HT-29 (cell line): ENCODE measurements at regions not wholly inside any gene's neighbourhood (a gene's known extent, or its start where the extent isn't known, plus 50 kb on each side); places are given as distances from the start of the nearest gene placed in this dataset.

Source experiments
- DNase-seq: peaks from one replicate; pipeline ENCODE4 v3.0.0-alpha.2; 2015; ENCODE audit warnings: low spot score

DNA sequence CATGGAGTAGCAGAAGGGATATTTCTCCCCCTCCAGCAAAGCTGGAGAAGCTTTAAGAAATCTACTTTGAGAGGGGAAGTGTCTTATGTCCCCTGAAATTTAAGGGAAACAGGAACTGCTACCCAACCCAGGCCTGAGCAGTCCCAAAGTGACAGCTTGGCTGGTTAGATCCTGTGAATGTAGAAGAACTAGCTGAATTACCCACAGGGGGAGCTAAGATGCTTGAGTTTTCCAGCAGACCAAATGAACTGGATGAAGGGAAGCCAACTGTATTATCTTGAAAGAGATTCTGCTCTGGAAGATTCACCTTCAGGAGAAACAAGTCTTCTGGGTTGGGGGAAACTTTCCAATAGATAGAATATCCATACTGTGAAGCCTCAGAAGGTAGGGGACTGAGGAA is 303.3 kb upstream of the MMS22L start:
- peak; percentile 7 for DNase-seq

DNA sequence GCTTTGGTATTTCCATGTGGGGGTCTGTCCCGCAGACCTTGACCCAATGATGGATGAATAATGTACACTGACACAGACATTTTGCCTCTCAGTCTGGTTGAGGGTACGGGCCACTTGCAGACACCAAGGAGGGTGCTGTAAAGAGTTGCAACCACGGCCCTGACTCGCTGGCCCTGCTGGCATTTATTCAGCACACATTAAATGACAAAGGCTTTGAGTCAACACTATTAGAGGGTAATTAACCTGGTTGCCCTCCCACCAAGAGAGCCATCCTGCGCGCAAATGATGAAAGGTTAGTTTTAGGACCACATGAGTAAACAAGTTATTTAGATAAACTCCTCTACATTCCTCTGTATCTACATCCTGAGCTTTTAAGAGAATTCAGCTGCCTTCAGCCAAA is 308.9 kb upstream of the MMS22L start:
- DNase-seq = no peak

DNA sequence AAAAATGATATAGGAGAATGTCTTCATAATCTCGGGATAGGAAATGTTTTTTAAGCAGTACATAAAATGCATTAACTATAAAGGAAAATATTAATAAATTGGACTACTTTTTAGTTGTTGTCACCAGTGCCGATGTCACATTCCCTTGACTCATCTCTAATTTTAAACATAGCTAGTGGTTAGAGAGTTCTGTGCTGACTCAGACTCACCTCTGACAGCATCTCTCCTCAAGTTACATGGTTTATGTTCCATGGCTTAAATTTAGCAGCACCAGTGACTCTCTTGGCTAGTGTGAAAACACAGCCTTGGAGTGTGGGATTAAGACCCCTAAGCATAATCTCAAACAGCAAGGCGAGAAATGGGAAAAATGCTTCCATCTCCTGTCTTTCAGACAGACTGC is 311.8 kb upstream of the MMS22L start:
- no peak for DNase-seq

DNA sequence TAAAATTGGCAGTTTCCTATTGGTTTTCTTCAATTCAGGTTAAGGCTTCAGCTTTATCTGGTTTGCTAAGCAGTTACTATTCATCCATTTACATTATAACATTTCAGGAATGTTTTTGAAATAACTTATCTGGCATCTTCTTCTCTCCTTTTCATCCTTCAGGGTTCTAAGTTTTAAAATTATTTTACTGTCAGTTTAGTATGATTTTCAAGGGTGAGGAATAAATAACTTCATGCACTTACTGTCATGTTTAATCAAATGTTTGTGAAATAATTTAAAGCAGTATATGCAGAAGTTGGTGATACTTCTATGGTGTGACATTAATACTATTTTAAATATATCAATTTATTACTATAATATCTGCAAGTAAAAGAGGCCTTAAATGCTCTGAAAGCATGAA is 338.1 kb upstream of the MMS22L start:
- no peak for DNase-seq

DNA sequence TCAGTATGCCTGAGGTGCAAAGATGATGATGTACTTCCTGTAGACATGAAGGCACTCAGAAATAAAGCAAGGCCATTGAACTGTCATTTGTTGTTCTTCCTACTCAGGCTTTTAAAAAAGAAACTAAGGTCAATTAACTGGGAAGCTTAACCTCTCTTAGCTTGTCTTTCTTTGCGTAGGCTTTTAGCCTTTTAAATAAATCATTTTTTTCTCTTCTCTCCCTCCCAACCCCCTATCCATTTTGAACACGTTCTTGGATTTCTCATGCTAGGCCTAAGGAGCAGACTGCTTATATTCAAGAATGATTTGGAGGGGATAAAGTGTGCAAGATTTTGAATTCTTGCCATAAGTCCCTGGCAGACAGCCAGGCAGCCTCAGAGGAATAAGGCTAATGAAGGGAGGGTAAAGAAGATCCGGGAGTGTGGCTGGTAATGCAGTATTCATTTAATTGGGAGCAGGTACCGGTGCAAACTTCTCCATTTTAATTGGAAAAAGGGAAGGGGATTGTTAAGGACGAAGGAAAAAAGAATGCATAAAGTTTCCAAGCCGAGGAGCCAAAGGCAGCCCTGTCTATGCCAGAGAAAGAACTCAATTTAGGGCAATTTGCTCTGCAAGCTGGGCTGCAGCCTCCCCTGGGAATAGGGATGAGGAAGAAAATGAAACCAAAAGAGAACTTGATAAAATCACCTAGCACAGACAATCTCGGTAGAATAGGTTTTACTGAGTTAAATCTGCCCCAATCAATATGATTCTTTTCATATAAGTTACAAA is 343.8 kb upstream of the MMS22L start:
- no peak for DNase-seq

DNA sequence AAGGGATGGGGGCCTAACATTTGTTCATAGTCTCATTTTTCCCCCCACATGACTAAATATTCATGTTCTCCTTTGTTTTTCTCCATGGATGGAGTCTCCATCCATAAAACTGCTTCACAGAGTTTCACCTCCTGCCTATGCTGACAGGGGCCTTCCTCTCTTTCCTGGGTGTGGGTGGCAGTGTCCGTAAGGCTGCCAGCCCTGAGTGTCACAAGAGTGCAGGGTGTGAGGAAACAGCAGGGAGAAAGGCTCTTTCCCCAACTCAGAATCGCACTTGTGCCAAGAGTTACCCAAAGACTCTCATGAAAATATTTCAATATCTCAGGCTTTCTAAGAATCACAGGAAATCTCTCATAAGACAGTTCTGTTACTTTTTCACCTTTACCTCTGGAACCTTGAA is 346.2 kb upstream of the MMS22L start:
- DNase-seq = no peak

DNA sequence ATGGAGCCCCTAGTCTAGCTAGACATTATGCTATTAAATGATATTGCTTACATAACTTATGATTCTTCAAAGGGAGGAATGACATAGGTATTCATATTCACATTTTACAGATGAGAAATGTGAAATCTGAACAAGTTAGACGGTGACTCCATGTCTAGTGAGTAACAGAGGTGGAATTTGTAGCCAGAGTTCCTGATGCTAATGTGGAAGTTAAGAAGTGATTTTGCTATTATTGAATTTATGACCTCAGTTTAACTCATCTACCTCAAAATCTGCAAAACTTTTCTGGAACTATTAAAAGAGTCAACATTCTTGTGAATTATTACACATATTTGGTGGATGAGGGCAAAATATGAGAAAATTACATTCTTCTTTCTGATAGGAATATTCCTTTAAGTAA is 347.6 kb upstream of the MMS22L start:
- DNase-seq = no peak

DNA sequence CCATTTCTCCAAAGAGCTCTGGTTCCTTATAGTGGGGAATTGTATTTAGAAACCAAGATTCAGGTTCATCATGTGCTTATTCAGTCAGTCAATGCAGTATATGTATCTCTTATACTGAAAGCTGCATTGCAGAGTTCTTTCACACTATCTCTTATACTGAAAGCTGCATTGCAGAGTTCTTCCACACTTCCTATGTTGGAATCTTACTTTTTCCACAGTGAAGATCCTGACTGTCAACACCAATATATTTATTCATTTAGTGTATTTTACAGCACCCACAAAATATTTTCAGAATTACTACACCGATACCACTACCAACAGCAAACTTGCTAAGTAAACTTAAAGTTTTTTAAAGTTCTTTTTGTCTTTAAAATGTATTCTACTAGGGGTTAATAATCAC is 349.3 kb upstream of the MMS22L start:
- no peak for DNase-seq

DNA sequence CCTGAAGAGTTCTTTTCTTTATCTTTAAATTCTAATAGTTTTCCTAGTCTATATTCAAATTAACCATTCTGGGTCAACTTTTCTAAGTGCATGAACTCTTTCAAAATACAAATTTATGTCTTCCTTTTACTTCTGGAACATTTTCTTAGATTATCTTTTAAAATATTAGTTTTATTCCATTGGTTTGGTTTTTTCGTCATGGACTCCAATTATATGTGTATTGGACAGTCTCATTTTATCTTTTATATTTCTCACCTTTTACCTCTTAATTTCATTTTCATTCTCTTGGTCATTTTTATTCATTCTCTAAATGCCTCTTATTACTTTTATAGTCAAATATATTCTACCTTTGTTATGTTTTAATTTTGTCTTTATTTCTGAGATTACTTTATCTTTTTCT is 356.7 kb upstream of the MMS22L start:
- DNase-seq = no peak

DNA sequence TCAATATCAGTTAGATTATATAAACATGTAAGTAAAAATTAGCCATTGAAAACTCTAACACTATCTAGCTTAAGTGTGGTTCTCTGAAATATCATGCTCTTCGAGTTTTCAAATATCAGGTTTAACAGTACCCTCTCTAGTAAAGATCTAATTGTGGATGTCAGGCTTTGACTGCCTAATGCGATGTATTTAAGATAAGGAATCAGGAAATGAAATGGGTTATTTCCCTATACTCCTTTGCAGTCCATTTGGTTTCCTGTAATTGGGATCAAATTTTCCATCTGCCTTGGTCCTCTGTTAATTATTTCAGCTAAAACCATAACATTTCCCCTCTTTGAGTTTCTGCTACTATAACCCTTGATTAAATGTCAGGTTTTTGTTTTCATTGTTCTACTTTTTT is 361.3 kb upstream of the MMS22L start:
- no peak for DNase-seq

DNA sequence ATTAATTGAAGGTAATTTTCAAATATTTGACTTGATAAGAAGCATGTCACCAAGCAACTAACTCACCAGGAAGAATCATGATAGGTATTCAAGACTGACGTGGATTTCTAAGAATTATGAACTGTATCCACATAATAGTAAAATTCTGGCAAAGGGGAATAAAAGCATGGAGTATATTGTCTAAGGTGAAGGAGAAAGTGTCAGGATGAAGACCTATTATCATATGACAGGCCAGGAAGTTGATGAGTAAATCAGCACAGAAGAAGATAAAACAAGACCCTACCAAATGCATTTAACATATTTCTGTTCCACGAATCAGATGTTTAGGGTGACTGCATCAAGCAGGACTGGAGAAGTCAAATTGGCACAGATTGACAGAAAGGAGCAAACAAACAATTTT is 362.7 kb upstream of the MMS22L start:
- no peak for DNase-seq

DNA sequence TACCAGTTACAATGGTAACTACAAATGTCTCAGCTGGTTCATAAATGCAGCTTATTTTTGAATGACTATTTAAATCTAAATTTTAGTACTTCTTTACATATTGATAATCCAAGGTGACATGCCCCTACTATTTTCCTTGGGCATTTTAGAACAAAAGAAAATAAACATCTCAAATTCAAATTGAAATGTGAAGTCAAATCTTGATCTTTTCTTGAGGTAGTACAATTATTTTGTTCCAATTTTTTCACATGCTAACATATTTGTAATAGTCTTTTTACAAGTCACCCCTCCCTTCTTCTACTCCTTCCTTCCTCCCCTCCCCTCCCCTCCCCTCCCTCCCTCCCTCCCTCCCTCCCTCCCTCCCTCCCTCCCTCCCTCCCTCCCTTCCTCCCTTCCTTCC is 370.1 kb upstream of the MMS22L start:
- DNase-seq = no peak

DNA sequence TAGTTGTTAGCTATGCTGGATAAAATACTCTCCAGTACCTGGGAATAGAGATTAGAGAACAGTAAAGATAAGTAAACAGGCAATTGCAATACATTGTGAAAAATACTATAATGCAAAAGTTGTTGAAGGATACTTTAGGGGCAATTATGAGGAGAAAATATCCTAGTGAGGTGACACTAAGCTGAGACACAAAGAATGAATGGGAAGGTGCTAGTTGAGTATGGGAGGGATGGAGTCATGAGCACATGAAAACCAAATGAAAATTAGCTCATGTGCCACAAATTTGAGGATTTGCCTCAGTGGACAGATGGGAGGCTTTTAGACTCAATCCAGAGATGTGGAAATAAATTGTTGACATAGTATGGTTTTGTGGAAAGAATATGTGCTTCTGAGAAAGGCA is 370.5 kb upstream of the MMS22L start:
- no peak for DNase-seq

DNA sequence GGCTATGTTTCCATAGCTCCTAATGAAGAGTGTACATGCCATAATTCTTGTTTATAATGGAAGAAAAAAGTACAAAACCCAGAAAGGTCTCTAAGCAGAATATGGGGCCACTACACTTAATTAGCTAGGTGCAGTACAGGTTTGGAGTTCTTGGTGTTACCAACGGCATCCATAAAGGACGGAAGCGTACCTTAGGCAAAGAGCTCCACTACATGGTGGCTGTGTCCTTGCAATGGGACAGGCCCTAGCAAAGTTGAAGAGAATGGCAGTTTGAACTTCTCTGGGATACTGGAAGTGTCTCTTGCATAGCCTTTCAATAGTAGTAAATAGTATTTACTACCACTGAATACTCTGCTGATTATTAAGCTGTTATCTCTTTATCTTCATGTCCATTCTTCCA is 371.7 kb upstream of the MMS22L start:
- DNase-seq = no peak

DNA sequence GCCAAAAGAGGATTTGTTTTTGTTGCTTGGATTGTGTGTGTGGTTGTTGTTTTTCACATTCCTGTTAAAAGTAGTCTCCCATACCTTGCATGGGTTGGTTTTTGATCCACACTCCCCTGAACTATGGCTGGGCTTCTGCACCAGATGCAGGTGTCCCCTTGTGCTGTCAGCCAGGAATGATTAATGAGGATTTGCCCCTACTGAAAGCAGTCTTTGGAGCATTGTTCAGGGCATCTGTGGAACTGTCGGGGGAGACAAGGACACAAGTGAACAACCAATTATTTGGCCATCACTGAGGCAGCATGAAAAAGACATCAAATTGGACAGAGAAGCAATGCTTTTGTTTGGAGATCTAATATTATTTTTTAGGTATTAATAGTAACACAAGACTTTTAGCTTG is 373.2 kb upstream of the MMS22L start:
- no peak for DNase-seq

DNA sequence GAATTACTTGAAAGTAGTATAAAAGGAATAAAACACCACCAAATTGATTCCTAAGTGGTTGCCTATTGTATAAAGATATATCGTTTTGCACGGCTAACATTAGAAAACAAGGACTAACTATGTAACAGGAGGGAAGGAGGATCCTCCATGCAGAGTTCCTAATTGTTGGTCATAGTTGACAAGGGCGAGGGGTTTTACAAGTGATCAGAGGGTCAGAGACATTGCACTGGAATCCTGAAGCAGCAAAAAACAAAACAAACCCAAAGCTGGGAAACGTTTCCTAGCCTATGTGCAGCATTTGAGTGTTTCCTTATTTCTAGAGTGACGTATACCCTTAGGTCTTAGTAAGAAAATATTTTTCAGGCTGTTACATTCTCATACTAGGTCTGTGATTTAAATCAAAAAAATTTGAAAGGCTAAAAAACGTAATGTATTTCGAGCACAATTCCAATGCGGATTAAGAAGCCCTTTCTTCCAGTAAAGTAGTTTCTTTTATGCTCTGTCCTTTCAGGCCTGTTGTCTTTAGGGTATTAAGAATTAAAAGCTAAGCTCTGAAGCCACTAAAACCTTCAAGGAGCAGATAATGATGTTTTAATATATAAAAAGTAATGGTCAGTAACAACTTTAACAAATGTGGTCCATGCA is 373.8 kb upstream of the MMS22L start:
- no peak for DNase-seq

DNA sequence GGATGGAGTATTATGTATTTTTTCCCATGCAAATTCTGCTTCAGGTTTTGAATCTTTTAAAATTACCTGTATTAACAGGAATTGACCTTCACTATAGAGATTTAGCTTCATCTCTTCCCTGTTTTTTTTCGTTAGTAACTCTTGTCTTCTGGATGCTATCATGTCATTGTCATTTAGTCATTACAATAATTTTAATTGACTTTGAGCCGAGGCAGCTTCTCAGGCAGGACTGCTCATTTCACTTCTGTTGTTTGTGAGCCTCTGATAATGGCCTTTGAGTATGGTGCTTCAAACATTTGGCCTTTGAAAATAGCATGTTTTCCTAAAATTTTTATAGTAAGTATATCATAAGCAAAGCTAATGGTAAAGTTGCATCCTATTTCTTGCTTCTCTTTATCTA is 375.1 kb upstream of the MMS22L start:
- DNase-seq = no peak

DNA sequence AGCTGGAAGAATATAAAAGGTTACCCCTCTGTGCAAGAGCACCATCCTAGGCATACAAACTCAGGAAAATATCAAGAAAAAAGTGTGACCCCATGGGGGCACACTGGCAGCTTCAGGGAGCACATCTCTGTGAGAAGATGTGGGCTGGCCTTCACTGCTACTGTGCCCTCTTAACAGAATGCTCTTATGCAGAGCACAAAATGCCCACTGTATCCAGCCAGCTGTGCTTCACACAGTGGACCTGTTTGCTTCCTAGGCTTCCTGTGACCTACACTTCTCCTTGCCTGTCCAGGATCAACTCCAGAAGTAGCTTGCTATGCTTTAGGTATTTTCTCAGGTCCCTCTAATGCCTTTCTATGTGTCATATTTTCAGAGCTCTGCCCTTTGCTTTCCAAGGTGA is 380.2 kb upstream of the MMS22L start:
- DNase-seq = no peak

DNA sequence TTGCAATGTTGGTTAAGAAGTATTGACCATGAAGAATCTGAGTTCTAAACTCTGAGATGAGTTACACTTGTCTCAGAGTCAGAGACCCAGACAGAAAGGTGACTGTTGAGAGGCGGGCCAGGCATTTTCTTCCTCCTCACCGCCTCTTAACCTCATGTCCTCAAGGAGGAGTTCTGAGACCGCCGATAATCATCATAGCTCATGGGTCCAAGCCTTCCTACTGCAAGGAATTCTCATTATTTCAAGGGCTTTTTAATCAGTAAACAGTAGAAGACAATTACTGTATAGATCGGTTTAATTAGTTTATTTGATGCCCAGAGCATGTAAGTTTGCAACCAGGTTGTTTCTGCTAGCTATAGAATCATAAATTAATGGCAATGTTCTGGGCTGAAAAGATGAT is 382.4 kb upstream of the MMS22L start:
- no peak for DNase-seq

DNA sequence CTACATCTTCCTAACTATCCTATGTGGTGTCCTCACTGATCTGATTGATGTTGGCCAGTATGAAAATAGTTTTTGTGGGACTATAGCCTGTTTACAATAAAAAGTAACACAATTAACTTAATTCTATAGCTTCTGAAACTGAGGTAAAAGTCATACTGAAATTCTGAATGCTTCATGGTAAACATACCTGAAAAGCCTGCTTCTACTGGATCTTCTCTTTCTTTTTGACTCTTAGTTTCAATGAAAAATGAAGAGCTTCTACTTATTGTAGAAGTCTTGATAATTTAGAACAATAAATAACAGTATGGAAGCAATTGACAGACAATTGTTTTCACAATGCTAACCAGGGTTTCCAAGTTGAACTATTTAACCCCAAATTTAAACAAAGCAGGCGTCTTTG is 383.9 kb upstream of the MMS22L start:
- DNase-seq = no peak

DNA sequence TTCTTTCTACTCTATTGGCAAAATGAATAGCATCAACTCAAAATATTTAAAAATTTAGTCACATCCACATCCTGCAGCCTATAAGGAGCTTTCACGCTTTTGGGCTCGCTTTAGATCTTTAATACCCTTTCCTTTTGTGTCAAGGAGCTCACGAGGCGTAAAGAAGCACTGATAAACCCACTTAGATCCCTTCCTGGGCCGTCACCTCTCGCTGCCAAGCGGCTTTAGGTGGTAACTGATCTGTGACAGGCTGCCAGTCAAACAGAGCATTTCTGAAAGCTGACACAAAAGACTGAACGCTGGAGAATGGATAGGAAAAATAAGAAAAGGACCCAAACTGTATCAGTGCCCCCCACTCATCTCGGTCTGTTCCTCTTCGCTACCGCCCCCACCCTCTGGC is 385.7 kb upstream of the MMS22L start:
- no peak for DNase-seq

DNA sequence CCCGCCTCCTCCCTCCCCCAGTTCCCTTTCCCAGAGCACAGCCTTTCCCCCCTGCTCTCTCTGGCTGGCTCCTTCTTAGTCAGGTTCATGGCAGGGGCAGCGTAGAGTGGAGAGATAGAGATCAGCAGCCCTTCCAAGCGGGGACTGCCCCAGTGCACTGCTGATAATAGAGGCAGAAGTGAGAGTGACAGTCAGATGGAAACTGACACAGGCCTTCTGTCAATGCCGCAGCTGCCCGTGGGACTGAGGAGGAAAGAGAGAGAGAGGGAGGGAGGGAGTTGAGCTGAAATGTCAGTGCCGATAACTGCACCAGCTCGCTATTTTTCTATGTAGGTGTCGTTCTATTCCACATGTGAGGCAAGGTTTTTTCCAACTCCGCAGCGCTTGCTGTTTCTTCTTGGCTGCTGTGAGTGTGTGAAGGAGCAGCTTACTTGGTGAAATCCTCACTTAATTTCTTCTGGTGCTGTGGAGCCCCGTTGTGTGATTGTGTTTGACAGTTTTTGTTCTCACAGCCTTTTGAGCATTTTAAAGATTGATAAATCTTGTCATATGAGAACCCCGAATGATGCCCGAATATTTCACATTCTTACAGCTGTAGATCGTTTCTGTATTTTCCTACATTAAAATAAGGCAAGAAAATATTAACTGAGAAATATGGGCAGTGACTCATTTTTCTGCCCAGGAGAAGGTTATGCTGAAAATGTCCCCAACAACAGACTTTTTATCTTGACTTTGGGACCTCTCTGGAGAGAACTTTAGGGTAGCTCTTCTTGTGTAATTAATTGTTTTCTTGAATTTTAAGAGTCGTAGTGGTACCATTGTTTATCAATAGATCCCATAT is 386.4 kb upstream of the MMS22L start:
- no peak for DNase-seq

DNA sequence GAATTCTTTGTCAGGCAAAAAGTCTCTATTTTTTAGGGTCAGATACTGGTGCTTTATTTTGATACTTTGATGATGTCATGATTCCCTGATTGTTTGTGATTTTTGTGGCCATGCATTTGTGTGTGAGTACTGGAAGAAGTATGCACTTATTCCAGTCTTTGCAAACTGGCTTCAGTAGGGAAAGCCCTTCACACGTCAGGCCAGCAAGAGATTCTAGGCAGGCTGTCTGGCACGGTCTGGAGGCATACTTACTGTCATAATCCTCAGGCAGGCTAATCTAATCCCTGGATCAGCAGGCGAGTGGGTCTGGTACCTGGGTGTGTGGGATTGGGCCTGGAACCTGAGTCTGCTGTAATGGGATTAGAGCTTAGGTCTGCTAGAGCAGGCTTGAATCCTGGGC is 391.8 kb upstream of the MMS22L start:
- no peak for DNase-seq
